ENCODE measurements at regions not wholly inside any gene's neighbourhood (a gene's known extent, or its start where the extent isn't known, plus 50 kb on each side); places are given as distances from the start of the nearest gene placed in this dataset.
"Not testable (repeated sequence)": the region's sequence is repeated elsewhere in the genome, so short reads cannot be mapped to it uniquely, and the experiment has no call there.

GRCh38 chr5:15106530-15107283 lies 235.1 kb upstream of the ANKH start:
- no peaks in the 10 kb centered on the region for H3K27me3 Mint-ChIP-seq
- H3K27ac Mint-ChIP-seq = no peak overlapping the region
- DNase-seq = no peak
- no peak overlapping the region for H3K4me3 Mint-ChIP-seq
- H3K9me3 Mint-ChIP-seq = no peaks in the 10 kb centered on the region
- no peaks in the 10 kb centered on the region for H3K4me1 Mint-ChIP-seq
- H3K36me3 Mint-ChIP-seq = no peaks in the 10 kb centered on the region

- Mint-ChIP-seq H3K9me3 (peaks cover under 1% of the 10 kb centered on the region), H3K4me1 (no peaks in the 10 kb centered on the region), H3K36me3 (no peaks in the 10 kb centered on the region), H3K4me3 (no peak overlapping the region), H3K27ac (no peak overlapping the region), H3K27me3 (no peaks in the 10 kb centered on the region)
- DNase-seq = peak; percentile 16
These were observed 234.3 kb upstream of the ANKH start for GRCh38 chr5:15105799-15106393.

- Mint-ChIP-seq H3K4me1 (no peaks in the 10 kb centered on the region), H3K27ac (no peak overlapping the region), H3K27me3 (peaks cover 4% of the 10 kb centered on the region), H3K4me3 (no peak overlapping the region), H3K9me3 (peaks cover 7% of the 10 kb centered on the region), H3K36me3 (no peaks in the 10 kb centered on the region)
- DNase-seq = no peak
These were observed 232.3 kb upstream of the ANKH start for GRCh38 chr5:15103864-15104263.

DNA sequence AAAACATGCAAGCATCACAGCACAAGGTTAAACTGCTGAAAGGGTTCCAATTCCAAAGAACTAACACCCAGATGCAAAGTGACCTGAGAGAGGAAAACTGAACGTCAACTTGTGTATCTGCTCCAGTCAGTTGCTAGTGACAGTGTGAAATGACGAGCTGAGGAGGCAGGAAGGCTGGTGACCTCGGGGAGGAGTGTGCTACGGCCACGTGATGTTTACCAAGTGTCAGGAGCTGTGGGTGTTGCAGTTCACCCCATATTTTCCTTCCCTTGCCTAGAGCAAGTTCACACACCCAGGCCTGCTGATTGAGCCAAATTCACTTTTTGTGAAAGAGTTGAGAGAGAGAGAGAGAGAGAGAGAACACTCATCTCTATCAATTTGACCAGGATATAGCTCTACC lies 231.6 kb upstream of the ANKH start:
- Mint-ChIP-seq H3K27ac (no peak overlapping the region), H3K36me3 (no peaks in the 10 kb centered on the region)
- DNase-seq = no peak

GRCh38 chr5:15097552-15097951 lies 226.0 kb upstream of the ANKH start:
- H3K36me3 Mint-ChIP-seq = no peaks in the 10 kb centered on the region
- no peak for DNase-seq
- H3K4me1 Mint-ChIP-seq = no peaks in the 10 kb centered on the region
- no peak overlapping the region for H3K27ac Mint-ChIP-seq
- peaks cover 7% of the 10 kb centered on the region for H3K9me3 Mint-ChIP-seq
- no peak overlapping the region for H3K4me3 Mint-ChIP-seq
- H3K27me3 Mint-ChIP-seq = peaks cover 4% of the 10 kb centered on the region

More for the DNA sequence above, 231.6 kb upstream of the ANKH start:
- H3K4me3 Mint-ChIP-seq = no peak overlapping the region
- H3K27me3 Mint-ChIP-seq = peaks cover 4% of the 10 kb centered on the region
- H3K4me1 Mint-ChIP-seq = no peaks in the 10 kb centered on the region
- H3K9me3 Mint-ChIP-seq = peaks cover 7% of the 10 kb centered on the region

- not testable (repeated sequence) for H3K27ac Mint-ChIP-seq, DNase-seq, H3K36me3 Mint-ChIP-seq, H3K4me3 Mint-ChIP-seq, H3K27me3 Mint-ChIP-seq, H3K9me3 Mint-ChIP-seq, H3K4me1 Mint-ChIP-seq
These were observed 225.1 kb upstream of the ANKH start for GRCh38 chr5:15096686-15097085.

DNA sequence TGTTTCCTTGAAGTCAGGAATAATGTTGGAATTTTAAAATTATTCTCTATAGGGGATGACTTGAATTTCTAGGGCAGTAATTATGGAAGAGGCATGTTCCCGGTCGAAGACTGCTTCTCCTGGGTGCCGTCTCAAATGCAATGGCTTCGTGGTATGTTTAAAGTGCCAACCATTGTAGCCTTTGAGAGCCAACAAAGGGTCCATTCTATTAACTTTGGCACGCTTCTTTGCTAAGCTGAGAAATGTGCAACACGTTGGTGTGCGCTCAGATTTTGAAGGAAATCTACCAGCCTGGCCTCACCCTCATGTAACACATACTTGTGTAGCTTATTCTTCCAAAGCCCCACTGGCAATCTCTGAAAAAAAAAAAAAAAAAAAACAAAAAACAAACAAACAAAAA lies 221.2 kb upstream of the ANKH start:
- Mint-ChIP-seq H3K27ac (no peak overlapping the region), H3K9me3 (peaks cover 3% of the 10 kb centered on the region), H3K27me3 (no peaks in the 10 kb centered on the region), H3K4me3 (no peak overlapping the region), H3K36me3 (peaks cover 2% of the 10 kb centered on the region), H3K4me1 (no peaks in the 10 kb centered on the region)
- no peak for DNase-seq

- DNase-seq = no peak
- Mint-ChIP-seq H3K27me3 (no peaks in the 10 kb centered on the region), H3K9me3 (peaks cover 4% of the 10 kb centered on the region)
These were observed 214.1 kb upstream of the ANKH start for GRCh38 chr5:15085671-15086070.

GRCh38 chr5:15082096-15082495 lies 210.5 kb upstream of the ANKH start:
- Mint-ChIP-seq H3K4me3 (no peak overlapping the region), H3K36me3 (no peaks in the 10 kb centered on the region), H3K4me1 (no peaks in the 10 kb centered on the region), H3K27me3 (no peaks in the 10 kb centered on the region), H3K27ac (no peak overlapping the region), H3K9me3 (no peaks in the 10 kb centered on the region)
- no peak for DNase-seq

More at GRCh38 chr5:15085671-15086070, 214.1 kb upstream of the ANKH start:
- Mint-ChIP-seq H3K27ac (no peak overlapping the region), H3K4me3 (no peak overlapping the region), H3K4me1 (no peaks in the 10 kb centered on the region), H3K36me3 (peaks cover 2% of the 10 kb centered on the region)

DNA sequence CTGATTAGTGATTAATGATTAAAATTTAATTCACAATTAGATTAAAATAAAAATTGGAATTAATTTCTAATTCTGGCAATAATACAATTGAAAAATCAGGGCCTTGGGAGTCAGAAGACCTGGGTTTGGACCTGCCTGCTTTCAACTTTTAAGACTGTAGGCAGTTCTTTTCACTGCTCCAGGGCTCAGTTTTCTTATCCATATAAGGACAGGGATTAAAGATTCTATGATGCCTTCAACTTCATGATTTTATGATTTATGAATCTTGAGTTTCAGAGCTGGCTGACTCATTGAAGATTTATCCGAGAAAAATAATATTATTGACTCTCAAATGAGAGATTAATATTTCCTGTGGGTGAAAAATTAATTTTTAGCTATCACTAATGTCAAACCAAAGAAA lies 208.6 kb upstream of the ANKH start:
- no peak for DNase-seq
- Mint-ChIP-seq H3K4me3 (no peak overlapping the region), H3K4me1 (no peaks in the 10 kb centered on the region), H3K27me3 (no peaks in the 10 kb centered on the region), H3K36me3 (no peaks in the 10 kb centered on the region), H3K27ac (no peak overlapping the region), H3K9me3 (no peaks in the 10 kb centered on the region)

- H3K27me3 Mint-ChIP-seq = no peaks in the 10 kb centered on the region
- no peak for DNase-seq
- H3K4me1 Mint-ChIP-seq = no peaks in the 10 kb centered on the region
- no peaks in the 10 kb centered on the region for H3K36me3 Mint-ChIP-seq
- H3K9me3 Mint-ChIP-seq = no peaks in the 10 kb centered on the region
- H3K4me3 Mint-ChIP-seq = no peak overlapping the region
- H3K27ac Mint-ChIP-seq = no peak overlapping the region
These were observed 208.0 kb upstream of the ANKH start for GRCh38 chr5:15079566-15079965.

DNA sequence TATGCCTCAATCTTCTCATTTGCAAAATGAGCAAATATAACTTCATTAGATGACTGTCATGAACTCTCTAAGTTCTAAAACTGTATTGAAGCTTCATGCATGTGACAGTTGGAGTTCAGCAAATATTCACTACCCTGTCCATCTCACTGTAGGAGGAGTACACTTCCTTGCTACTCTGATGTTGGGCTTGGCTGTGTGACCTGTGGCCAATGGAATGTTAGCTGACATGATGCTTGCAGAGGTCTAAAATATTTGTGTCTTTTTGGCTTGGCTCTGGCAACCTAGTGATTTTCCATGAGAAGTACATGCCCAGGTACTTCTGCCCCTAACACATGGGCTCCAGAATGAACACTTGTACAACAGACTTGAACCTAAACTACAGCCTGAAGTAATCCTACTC lies 203.1 kb upstream of the ANKH start:
- no peak overlapping the region for H3K4me3 Mint-ChIP-seq
- no peak for DNase-seq
- H3K4me1 Mint-ChIP-seq = no peaks in the 10 kb centered on the region
- no peaks in the 10 kb centered on the region for H3K27me3 Mint-ChIP-seq
- no peaks in the 10 kb centered on the region for H3K36me3 Mint-ChIP-seq
- no peak overlapping the region for H3K27ac Mint-ChIP-seq
- H3K9me3 Mint-ChIP-seq = no peaks in the 10 kb centered on the region

DNA sequence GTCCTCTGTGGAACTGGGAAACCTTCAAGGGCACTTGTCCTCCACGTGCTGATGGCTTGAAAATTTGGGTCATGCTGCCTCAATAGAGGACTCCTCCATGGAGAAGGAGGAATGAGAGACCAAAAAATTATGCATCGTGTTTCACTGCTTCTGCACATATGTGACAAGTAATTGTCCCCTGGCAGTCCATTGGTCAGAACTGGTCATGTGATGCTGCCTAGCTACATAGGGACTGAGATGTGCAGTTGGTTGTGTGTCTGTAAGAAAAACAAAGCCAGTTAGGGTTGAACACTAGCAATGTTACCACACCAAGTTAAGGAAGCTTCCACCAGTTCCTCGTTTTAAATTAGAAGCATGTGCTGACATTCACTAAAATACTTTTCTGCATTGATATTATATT lies 201.9 kb upstream of the ANKH start:
- Mint-ChIP-seq H3K9me3 (no peaks in the 10 kb centered on the region), H3K27me3 (no peaks in the 10 kb centered on the region), H3K4me1 (no peaks in the 10 kb centered on the region), H3K27ac (no peak overlapping the region), H3K4me3 (no peak overlapping the region), H3K36me3 (no peaks in the 10 kb centered on the region)
- no peak for DNase-seq

- H3K4me3 Mint-ChIP-seq = no peak overlapping the region
These were observed 199.3 kb upstream of the ANKH start for GRCh38 chr5:15070907-15071306.

DNA sequence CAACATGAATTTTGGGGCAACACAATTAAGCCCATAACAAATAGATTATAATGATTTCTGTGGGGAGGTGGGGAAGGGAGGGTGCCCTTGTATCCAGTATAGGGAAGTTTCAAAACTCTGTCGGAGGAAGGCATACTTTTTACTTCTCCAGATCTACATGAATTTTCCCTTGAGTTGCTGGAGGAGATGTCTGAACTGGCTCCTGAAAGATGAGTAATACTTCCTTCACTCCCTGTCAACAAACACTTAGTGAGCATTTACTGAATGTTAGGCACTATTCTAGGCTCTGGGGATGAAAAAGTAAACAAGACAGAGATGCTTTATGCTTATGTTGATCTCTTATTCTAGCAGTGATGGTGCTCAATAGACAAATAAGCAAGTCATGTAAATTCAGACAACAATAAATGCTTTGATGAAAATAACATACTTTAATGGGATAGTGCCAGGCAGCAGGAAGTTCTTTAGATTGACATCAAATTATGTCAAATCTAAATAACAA lies 197.9 kb upstream of the ANKH start:
- no peak for DNase-seq
- Mint-ChIP-seq H3K4me3 (no peak overlapping the region), H3K9me3 (peaks cover 2% of the 10 kb centered on the region), H3K4me1 (no peaks in the 10 kb centered on the region), H3K27me3 (no peaks in the 10 kb centered on the region), H3K27ac (no peak overlapping the region), H3K36me3 (no peaks in the 10 kb centered on the region)

More at GRCh38 chr5:15070907-15071306, 199.3 kb upstream of the ANKH start:
- no peak overlapping the region for H3K27ac Mint-ChIP-seq
- no peaks in the 10 kb centered on the region for H3K4me1 Mint-ChIP-seq
- no peak for DNase-seq
- no peaks in the 10 kb centered on the region for H3K27me3 Mint-ChIP-seq
- no peaks in the 10 kb centered on the region for H3K36me3 Mint-ChIP-seq
- H3K9me3 Mint-ChIP-seq = peaks cover 2% of the 10 kb centered on the region

GRCh38 chr5:15065091-15065490 lies 193.5 kb upstream of the ANKH start:
- Mint-ChIP-seq H3K36me3 (no peaks in the 10 kb centered on the region), H3K27me3 (no peaks in the 10 kb centered on the region), H3K27ac (no peak overlapping the region), H3K9me3 (peaks cover 2% of the 10 kb centered on the region), H3K4me1 (no peaks in the 10 kb centered on the region), H3K4me3 (no peak overlapping the region)
- no peak for DNase-seq

All from activated naive CD8-positive, alpha-beta T cell treated with anti-CD3 and anti-CD28 coated beads for 36 hours (primary cell).